Muscle of back (tissue), 3 donors: ENCODE measurements at regions not wholly inside any gene's neighbourhood (a gene's known extent, or its start where the extent isn't known, plus 50 kb on each side); places are given as distances from the start of the nearest gene placed in this dataset.

ENCODE experiments used
- DNase-seq, 3 donors: peaks; one replicate each; pipeline versions ENCODE4 v3.0.0 to v3.0.0-alpha.2; 2013

DNA sequence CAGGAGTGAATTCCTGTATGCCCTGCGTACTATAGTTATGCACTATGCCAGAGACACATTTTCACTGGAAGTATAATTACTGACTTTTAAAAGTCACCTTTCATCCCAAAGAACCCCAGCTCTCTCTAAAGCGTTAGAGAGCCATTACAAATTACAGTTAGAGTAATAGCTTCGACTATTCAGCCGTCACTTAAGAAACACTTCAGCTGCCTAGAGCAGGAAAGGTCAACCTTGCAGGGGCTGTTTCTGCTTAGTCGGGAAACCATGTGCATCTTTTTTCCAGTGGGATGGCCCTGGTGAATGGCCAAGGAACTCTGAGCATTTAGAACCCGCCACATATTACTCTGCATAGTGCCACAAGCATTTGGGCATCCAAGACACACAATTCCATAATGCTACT is 235.9 kb downstream of the ARRDC4 start:
- no peak for DNase-seq

DNA sequence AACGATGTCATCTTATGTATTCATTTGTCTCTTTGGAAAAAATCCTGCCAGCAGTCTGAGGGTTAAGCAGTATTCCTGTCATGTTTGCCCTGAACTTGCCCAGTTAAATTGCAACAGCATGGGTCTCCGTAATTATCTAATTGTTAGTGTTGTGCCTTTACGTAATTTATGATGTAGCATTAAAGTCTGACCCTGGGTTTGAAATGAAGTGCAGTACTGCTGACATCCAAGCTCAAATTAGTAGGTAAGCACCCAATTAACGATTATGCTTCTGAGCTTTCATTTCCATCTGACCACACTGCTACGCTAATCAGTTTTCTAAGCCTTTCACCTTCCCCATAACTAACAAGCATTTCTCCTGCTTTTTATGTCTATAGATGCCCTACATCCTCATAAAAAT is 241.8 kb downstream of the ARRDC4 start:
- no peak for DNase-seq

DNA sequence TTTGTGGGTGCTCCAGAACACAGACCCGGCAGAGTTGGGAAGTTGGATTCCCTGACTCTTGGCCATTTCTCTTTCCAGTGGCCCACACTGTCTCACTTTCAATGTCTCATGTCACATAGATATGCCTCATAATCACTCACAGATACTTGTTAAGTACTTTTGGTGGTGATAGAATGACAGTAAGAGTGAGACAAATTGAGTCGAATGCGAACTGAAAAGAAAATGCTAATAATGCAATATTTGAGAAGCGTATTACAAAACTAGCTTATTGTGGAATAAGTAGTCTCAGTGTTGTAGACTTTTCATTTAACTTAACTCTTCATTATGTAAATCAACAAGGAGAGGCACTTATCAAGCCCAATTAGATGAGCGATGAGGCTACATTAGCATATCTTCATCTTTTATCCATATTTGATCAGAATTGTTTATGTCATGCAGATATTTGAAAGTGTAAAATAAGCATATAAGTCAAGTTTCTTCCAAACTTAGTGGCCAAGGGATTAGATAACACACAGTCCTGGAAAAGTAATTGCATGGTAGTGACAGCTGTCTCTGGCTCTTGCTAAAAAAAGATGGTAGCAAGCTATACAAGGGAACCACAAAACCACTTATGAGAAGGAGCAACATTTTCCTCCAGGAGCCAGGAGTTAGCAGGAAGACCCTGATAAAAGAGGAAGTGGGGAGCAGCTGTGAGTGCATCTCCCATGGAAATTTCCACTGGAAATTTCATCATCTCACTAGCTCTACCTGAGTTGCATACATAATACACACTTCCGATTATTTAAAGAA is 243.6 kb downstream of the ARRDC4 start:
- DNase-seq, result no peak

DNA sequence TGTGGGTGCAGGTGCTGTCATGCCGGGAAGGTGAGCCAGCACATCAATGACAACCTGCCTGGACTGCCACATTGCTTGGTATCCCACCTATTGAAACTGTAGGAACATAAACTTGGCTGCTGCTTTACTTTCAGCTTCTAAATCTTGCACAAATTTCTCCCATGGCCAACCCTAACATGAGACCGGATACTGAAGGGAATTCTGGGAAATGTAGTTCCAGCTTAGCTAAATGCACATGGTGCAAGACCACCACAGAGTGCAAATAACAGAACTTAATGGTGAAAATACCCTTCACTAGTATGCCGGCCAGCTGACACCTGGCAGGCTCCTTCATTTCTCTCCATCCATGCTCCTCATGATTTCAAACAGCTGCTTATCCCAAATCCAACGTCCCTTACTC is 247.4 kb downstream of the ARRDC4 start:
- no peak for DNase-seq

DNA sequence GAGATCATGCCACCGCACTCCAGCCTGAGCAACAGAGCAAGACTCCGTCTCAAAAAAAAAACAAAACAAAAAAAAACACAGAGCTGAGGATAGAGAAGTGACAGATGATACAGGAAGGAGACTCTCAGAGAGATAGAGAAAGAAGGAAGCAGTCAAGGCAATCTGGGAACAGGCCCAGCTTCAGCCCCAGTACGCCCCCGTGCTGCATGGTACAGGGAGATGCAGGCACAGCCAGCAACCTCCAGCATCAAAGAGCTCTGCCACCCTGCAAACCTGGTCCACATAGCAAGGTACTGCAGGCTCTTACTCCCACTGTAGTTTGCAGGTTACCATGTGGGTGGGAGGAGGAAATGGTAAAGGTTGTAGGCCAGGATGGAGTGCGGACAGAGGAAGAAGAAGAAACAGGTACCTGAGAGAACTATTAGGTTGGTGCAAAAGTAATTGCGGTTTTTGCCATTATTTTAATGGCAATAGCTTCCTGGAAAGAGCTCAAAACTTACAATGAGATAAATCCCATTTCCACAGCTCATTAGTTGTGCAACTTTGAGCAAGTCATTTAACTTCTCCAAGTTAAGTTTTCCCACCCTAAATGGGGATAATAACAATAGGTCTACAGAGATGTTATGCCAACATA is 253.0 kb downstream of the ARRDC4 start:
- DNase-seq, result no peak

DNA sequence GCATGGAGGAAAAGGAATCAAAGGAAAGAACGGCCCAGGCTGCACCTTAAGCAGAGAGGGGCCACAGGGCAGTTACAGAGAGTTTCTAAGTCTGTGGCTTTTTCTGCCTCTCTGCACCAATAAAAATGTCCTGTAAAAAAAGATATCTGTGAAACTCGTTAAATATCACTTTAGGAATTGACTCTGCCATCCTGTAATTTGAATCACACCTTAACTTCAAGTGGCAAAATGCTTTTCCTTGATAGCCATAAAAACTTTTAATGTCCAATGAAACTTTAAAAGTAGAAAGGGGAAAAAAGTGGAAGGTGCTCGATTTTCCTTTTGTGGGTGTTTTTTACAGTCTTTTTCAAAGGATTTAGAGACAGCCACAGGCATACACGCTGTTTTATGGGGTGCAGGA is 255.7 kb downstream of the ARRDC4 start:
- DNase-seq, result no peak

DNA sequence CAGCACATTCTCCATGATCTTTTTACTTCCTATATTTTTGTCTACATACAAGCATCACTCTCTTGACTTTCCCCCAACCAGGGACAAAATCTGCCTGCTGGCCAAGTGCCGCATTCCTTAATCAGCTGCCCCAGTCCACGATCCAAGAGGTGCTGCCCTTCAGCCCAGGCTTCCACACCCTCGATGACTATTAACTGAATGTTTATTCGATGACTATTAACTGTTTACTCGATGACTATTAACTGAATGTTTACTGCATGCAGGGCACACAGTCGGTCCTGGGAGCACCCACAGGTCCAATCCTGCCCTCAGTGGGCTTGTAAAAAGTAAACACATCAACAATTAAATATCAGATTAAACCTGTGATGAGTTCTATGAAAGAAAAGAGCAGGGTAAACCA is 256.9 kb downstream of the ARRDC4 start:
- no peak for DNase-seq

DNA sequence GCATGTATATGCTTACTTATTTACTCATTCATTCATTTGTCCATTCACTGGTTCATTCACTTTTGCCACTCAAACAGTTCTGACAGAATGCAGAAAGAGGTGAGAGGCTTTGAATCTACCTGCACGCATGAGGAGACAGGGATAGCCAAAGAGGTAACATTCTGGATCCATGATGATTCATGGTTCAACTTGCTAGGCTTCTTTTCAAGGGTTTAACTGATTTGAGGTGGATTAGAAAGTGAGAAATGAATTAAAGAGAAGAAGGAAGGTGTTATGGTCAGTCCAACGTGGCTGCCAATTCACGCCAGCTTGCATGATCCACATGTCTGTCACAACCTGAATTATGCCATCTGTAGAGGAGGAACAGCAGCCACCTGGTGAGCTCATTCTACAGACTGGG is 260.6 kb downstream of the ARRDC4 start:
- DNase-seq, result no peak

DNA sequence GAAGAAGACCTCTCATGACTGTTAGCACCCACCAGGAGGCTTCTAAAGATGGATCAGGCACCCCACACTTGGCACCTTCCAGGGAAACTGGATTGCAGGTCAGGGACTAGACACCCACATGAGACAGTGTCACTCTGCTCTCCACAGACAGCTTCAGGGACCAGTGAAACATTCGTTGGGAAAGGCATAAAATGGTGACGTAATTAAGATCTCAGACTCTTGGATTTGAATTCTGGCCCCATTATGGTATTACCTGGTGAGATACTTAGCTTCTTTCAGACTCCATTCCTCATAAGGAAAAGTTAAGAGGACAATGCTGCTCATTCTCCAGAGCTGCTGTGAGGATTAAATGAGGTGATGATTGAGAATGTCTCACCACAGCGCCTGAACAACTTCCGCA is 261.1 kb downstream of the ARRDC4 start:
- no peak for DNase-seq

DNA sequence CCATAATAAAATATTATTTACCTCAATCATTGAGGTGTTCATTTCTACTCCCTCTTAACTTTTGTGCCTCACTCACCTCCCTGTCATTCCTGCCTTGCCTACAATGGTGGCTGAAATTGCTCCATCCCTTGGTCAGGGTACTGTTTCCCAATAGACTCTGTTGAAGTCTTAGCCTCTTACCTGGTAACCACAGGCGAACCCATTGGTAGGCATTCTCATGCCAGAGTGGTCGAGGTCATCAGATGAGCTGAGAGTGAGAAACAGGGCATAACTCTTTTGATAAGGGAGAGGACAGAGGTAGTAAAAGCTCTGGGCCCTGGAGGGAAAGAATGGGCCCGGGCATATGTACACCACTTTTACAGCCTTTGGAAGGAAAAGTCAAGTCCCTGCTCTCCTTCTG is 265.6 kb downstream of the ARRDC4 start:
- DNase-seq, result no peak

DNA sequence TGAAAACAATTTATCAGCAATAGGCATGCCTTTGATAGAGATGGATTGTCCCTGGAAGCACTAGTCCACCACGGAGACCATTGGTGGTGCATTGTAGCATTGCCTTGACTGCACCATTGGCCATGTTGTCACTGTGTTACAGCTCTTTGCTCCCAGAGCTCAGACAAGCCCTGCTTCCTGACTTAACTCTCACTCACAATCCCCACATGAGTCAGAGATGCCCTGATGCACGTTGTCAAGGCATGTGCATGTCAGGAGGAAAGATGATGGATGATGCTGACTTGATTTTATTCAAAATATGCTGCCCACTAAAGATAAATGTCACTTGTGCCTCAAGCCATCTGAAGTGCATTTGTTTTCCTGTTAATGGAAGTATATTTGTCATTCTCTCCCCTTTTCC is 266.1 kb downstream of the ARRDC4 start:
- DNase-seq, result no peak

DNA sequence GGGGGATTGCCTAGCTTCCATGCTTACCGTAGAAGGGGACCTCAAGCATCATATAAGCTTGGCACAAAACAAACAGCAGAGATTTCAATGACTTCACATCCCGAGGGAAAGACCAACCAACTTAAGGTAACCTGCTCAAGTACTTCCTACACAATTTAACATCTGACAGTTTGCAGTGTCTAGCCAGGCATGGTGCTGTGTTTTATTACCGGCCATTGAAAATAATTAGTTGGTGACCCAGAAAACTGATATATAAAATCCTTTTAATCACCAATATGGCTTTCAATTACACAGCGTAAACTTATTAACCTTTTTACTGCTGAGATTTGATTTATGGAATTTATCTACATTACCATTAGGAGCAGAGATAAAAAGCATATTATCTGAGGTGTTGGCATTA is 268.3 kb downstream of the ARRDC4 start:
- DNase-seq, result no peak

DNA sequence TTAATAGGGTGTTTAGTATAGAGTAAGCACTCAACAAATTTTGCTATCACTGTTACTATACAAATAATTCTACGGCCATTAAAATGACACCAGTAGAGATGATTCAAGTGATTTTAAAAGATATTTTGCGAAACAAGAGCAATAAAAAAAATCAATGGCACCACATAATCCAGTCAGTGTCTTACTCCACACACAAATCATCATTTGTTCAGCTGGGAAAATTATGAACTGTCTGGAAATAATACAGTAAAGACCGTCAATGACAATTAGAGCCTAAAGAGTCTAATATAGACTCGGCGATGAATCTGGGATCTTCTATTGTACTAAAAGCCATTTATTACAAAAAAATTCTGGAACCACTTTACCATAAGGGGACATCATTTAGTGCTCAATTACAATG is 270.5 kb downstream of the ARRDC4 start:
- DNase-seq, result no peak

DNA sequence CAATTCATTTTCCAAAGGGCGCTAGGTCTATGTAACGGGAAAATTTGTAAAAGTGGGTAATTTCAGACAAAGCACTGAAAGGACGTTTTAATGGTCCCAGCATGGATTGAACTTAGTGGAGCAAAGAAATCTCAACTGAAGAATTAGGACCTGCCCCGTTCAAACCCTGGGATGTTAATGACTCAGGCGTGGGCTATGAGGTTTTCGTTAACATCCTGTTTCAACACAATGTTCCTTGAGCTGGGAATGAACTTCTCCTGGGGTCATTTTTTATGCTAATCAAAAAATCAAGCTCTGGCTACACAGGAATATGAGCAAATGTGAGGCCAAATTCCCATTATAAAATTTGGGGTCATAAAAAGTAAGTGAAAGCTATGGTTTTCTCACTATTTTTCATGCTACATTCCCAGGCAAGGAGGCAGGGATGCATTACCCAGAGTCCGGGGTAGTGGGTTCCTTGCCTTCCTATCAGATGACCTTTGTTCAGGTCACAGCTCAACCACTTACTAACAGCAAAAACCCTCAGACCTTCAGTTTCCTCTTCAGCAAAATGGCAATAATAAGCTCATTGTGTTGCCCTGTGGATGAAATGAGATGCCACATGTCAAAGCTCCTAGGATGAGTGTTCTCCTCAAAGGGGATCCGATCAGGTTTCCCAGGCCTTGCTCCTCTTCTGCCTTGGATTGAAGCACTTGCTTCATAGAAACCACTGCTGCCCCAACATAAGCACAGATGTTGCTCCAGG is 271.4 kb downstream of the ARRDC4 start:
- no peak for DNase-seq

DNA sequence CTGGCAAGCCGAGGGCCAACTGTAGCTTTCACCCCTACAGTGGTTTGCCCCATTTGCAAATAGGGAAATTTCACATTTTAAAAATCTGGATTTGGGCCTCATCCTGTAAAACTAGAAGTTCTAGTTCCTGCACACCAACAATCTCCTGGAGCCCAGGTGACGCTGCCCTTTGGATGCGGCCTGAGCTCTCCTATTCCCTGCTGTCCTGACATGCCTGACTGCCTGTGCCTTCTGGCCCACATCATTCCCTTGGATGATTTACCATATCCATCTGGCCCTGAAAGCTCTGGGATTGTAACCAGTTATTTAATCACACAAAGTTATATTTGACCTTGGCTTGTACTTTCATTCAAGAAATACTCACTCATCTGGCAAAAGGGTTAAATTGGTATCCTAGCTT is 272.3 kb downstream of the ARRDC4 start:
- no peak for DNase-seq

DNA sequence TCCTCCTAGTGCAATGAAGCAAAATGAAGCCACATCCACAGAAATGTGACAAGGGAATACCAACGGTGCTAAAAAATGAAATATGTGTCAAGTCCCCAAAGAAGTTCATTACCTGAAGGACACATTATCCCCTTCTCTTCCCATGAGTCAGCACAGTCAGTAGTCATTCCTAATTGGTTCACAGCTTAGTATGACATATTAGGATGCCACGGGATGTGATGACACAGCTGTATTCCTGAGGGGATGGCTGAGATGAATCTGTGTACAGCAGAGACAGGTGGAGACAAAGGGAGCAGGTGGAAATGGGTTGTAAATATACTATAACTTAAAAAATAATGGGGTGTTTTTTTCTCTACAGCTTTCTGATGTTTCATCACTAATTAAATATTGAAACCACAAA is 273.4 kb downstream of the ARRDC4 start:
- DNase-seq, result no peak

DNA sequence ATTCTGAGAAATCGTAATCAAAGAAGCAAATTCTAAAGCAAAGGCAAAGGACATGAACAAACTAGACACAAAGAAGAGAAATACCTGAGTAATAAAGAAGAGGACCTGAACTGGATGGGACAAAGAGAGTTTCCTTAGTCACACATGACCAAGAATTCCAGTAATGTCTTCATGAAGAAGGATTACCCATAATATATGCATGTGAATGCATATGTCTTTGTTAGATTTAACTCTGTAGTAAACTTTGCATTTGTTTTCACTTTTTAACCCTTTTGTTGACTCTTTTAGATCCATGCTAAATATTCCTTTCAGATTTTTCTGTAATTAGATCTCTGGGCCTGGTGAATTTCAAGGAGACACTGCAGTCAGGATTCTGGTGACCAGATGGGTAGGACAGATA is 279.8 kb downstream of the ARRDC4 start:
- no peak for DNase-seq

DNA sequence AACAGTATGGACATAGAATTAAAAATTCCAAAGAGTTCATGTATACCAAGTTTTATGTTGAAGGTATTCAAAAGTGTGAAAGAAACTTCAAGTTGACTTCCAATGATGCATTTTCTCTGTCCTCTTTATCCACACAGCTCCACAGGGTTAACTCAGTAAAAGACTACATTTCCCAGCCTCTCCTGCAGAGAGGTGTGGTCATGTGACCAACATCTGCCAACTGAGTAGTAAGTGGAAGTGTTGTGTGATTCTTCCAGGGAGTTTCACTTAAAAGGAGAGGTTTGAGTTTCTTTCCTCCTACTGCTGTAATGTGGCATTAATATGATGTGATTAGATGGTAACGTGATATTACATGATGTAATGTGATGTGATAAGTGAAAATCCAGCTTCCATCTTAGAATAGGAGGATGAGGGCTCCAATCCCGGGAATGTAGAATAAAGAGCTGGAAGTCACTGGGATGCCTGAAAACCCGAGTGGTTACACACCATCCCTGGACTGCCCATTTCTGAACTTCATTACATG is 280.6 kb downstream of the ARRDC4 start:
- no peak for DNase-seq

DNA sequence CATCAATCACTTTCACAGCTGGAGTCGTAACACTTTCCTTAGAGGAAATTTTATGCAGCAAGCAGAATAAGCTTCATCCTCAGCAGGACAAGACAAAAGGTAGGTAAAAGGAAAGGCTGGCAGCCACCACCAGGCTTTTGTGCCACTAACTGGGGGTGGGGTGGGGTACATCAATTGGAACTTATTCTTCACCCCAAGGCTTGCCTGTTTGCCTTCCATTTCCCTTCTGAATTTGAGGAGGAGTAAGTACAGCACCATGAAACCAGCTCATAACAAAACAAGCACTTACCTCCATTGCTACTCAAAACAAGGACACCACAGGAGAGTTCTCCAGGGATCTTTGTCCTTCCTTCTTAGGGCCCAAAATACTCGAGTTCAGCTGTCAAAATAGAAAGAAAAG is 296.8 kb downstream of the ARRDC4 start:
- no peak for DNase-seq

DNA sequence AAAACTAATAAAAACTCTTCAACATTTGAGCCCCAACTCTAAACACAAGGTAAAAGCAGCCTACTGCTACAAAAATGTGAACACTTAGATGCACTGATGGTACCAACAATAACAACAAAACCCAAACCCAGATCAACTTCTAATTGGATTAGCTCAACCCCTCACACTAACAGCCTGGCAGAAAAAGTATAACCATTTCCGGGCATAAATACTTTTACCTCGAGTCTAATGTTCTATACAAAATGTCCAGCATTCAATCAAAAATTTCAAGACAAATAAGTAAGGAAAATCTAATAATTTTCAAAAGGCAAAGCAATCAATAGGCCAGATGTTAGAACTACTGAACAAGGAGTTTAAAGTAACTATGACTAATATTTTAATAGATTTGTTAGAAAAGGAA is 303.3 kb downstream of the ARRDC4 start:
- no peak for DNase-seq

DNA sequence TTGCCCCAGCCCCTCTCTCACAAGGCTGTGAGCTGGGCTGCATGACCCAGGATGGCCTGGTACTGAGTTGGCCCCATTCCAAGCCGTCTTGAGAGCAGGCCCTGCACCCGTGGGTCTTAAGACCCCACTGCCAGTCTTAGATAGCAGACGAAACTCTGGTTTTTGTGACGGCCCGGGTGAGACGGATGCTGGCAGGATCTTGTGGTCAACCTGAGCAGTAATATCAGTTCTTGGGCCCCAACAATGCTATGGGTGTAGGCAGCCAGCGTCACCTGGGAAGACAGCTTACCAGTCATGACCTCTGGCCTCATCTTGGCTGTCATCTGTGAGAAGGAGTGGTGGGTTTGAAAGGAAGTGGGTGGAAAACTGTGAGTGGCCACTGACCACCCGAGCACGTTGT is 305.8 kb downstream of the ARRDC4 start:
- DNase-seq, result no peak

DNA sequence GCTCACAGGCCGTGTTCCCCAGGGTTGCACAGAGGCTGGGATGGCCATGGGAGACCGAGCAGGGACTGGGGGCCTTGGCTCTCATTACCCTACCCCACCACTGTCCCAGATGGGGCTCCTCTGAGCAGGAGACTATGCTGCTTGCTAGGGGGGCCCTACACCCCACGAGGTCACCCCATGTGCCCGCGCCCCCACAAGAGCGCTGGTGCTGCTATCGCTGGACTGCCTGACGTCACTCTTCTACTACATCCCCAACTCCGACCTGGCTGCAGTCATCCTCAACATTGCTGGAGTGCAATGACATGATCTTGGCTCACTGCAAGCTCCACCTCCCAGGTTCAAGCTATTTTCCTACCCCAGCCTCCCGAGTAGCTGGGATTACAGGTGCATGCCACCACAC is 307.7 kb downstream of the ARRDC4 start:
- no peak for DNase-seq

DNA sequence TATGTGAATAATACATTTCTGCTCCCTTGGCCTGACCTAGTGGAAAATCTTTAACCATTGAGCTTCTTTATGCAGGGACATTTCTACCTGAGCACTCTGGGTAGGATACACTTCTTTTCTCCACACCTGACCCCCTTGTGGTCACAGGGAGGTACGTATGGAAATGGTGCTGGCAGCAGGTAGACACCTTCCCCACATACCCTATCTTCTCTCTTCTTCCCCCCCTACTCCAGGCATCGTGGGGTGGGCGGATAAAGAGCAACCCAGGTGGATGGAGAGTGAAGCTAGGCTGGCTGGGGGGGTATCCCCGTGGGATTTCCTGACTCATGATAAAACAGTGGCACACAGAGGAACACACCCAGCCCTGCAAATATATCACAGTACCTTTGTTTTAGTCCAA is 312.1 kb downstream of the ARRDC4 start:
- DNase-seq, result no peak
